H1 (cell line): ENCODE measurements at regions not wholly inside any gene's neighbourhood (a gene's known extent, or its start where the extent isn't known, plus 50 kb on each side); places are given as distances from the start of the nearest gene placed in this dataset.

ENCODE experiments used
- CTCF ChIA-PET: fragments of 300-600 bp; sonication (Branson Sonifier 250); formaldehyde crosslinking; loops from one replicate; lab custom pipeline; 2021; ENCODE audit not compliant: partially characterized antibody; lab: Charles Lee
- POLR2A ChIA-PET: fragments of 300-600 bp; sonication (Branson Sonifier 250); formaldehyde crosslinking; loops from one replicate; lab custom pipeline; 2021; ENCODE audit warnings: inconsistent platforms; ENCODE audit not compliant: partially characterized antibody; lab: Charles Lee
- DNase-seq, 2 experiments: peaks; one replicate each; pipeline versions ENCODE4 v3.0.0 to v3.0.0-alpha.2; 2010 to 2022; ENCODE audit warnings: low spot score in 2 of 2, low read depth in 1 of 2, mixed read lengths in 1 of 2
- FAIRE-seq: peaks from 2 replicates; lab custom pipeline; 2011; peaks lifted over from hg19 to GRCh38; lab: Jason Lieb, UNC
- H2AFZ ChIP-seq: 2 replicates; pipeline ENCODE4 v1.8.1; 2012; ENCODE audit warnings: low read length, inconsistent platforms
- H2AK5ac ChIP-seq: 2 replicates; pipeline ENCODE4 v1.6.1; 2013; ENCODE audit warnings: low read depth, low read length
- H2BK120ac ChIP-seq: replicated peaks from 2 replicates; pipeline ENCODE3; 2013; ENCODE audit warnings: low read depth, low read length, inconsistent platforms
- H2BK12ac ChIP-seq: 2 replicates; pipeline ENCODE4 v1.6.1; 2013; ENCODE audit warnings: low read depth, low read length
- H2BK15ac ChIP-seq: 2 replicates; pipeline ENCODE4 v1.6.1; 2013; ENCODE audit warnings: low read length
- H2BK20ac ChIP-seq: 2 replicates; pipeline ENCODE4 v1.6.1; 2013; ENCODE audit warnings: low read length
- H2BK5ac ChIP-seq: 2 replicates; pipeline ENCODE4 v1.6.1; 2013; ENCODE audit warnings: low read depth, low read length
- H3K14ac ChIP-seq: 2 replicates; pipeline ENCODE4 v1.6.1; 2013; ENCODE audit warnings: inconsistent platforms; ENCODE audit not compliant: insufficient read length
- H3K18ac ChIP-seq: 2 replicates; pipeline ENCODE4 v1.6.1; 2013; ENCODE audit warnings: low read length; ENCODE audit errors: extremely low read depth
- H3K23ac ChIP-seq: 2 replicates; pipeline ENCODE4 v1.6.1; 2013; ENCODE audit warnings: inconsistent platforms; ENCODE audit not compliant: insufficient read length
- H3K23me2 ChIP-seq: 2 replicates; pipeline ENCODE4 v1.6.1; 2013; ENCODE audit warnings: low read depth, low read length
- H3K27ac ChIP-seq: 2 replicates; pipeline ENCODE4 v1.6.1; 2011; ENCODE audit warnings: low read depth, low read length, inconsistent platforms
- H3K27me3 ChIP-seq, 4 experiments: replicated peaks in 1 of 4; 1 replicate in 1 of 4; 2 replicates in 3 of 4; pipeline versions ENCODE4 v1.6.1 to v1.8.1; 2011 to 2013; ENCODE audit warnings: low read length in 3 of 4, mild to moderate bottlenecking in 3 of 4, inconsistent platforms in 2 of 4, mixed read lengths in 2 of 4, moderate library complexity in 1 of 4; ENCODE audit not compliant: control insufficient read depth in 3 of 4, insufficient read depth in 3 of 4; ENCODE audit errors: extremely low read depth in 1 of 4
- H3K36me3 ChIP-seq, 4 experiments: 2 replicates each; pipeline versions ENCODE4 v1.6.1 to v1.8.1; 2011 to 2013; ENCODE audit warnings: mild to moderate bottlenecking in 4 of 4, low read length in 3 of 4, moderate library complexity in 2 of 4, control low read depth in 1 of 4, inconsistent platforms in 1 of 4; ENCODE audit not compliant: insufficient read depth in 4 of 4, control insufficient read depth in 2 of 4
- H3K4ac ChIP-seq: replicated peaks from 2 replicates; pipeline ENCODE3; 2013; ENCODE audit warnings: low read length, low read depth, mixed read lengths, inconsistent platforms; ENCODE audit not compliant: insufficient read length
- H3K4me1 ChIP-seq, 4 experiments: replicated peaks in 1 of 4; 1 replicate in 1 of 4; 2 replicates in 3 of 4; pipeline versions ENCODE4 v1.6.1 to v1.8.1; 2011 to 2013; ENCODE audit warnings: low read length in 3 of 4, inconsistent platforms in 2 of 4, mixed read lengths in 1 of 4; ENCODE audit not compliant: insufficient read depth in 4 of 4, control insufficient read depth in 3 of 4
- H3K4me2 ChIP-seq, 2 experiments: 2 replicates each; pipeline versions ENCODE4 v1.6.1 to v1.8.1; 2011 to 2013; ENCODE audit warnings: low read depth in 2 of 2, low read length in 2 of 2, control low read depth in 1 of 2, inconsistent platforms in 1 of 2, mild to moderate bottlenecking in 1 of 2; ENCODE audit not compliant: insufficient read depth in 1 of 2
- H3K4me3 ChIP-seq, 4 experiments: fragments of 200-600, 300-600 bp in 1 of 4; sonication (generic), shearing (Covaris generic), sonication (Bioruptor Twin) in 1 of 4; 2 replicates each; pipeline versions ENCODE4 v1.5.1 to v1.8.1; 2011 to 2016; ENCODE audit warnings: low read length in 4 of 4, low read depth in 3 of 4, control low read depth in 2 of 4, inconsistent platforms in 2 of 4, mild to moderate bottlenecking in 2 of 4, mixed read lengths in 1 of 4, moderate library complexity in 1 of 4; ENCODE audit not compliant: insufficient read depth in 2 of 4; ENCODE audit errors: extremely low read depth in 1 of 4
- H3K56ac ChIP-seq: replicated peaks from 2 replicates; pipeline ENCODE3; 2013; ENCODE audit warnings: low read depth, mild to moderate bottlenecking, mixed read lengths, low read length, inconsistent platforms; ENCODE audit not compliant: insufficient read length
- H3K79me1 ChIP-seq: 2 replicates; pipeline ENCODE4 v1.6.1; 2013; ENCODE audit warnings: low read depth, low read length, control low read depth
- H3K79me2 ChIP-seq, 2 experiments: 2 replicates each; pipeline versions ENCODE4 v1.6.1 to v1.8.1; 2012 to 2013; ENCODE audit warnings: low read length in 2 of 2, mild to moderate bottlenecking in 2 of 2, inconsistent platforms in 1 of 2; ENCODE audit not compliant: insufficient read depth in 2 of 2, control insufficient read depth in 1 of 2
- H3K9ac ChIP-seq, 4 experiments: replicated peaks in 1 of 4; 1 replicate in 1 of 4; 2 replicates in 3 of 4; pipeline versions ENCODE4 v1.6.1 to v1.8.1; 2011 to 2013; ENCODE audit warnings: low read depth in 3 of 4, low read length in 3 of 4, control low read depth in 2 of 4, mild to moderate bottlenecking in 2 of 4, moderate library complexity in 2 of 4, inconsistent platforms in 1 of 4; ENCODE audit errors: extremely low read depth in 1 of 4
- H3K9me3 ChIP-seq, 2 experiments: 2 replicates each; pipeline versions ENCODE4 v1.6.1 to v1.8.1; 2012 to 2013; ENCODE audit warnings: mild to moderate bottlenecking in 2 of 2, moderate library complexity in 2 of 2, control low read depth in 1 of 2, inconsistent platforms in 1 of 2, low read depth in 1 of 2, low read length in 1 of 2, mixed read lengths in 1 of 2; ENCODE audit not compliant: insufficient read depth in 2 of 2
- H4K20me1 ChIP-seq, 2 experiments: replicated peaks in 1 of 2; 2 replicates each; pipeline versions ENCODE3 to v1.8.1; 2011 to 2013; ENCODE audit warnings: inconsistent platforms in 2 of 2, low read length in 2 of 2, mild to moderate bottlenecking in 1 of 2; ENCODE audit not compliant: insufficient read depth in 2 of 2, control insufficient read depth in 1 of 2
- H4K5ac ChIP-seq: 2 replicates; pipeline ENCODE4 v1.6.1; 2013; ENCODE audit warnings: low read length, low read depth, mixed read lengths, inconsistent platforms; ENCODE audit not compliant: insufficient read length
- H4K8ac ChIP-seq: 2 replicates; pipeline ENCODE4 v1.8.0; 2013; ENCODE audit warnings: mild to moderate bottlenecking, moderate library complexity, low read length, inconsistent platforms; ENCODE audit not compliant: insufficient read depth; ENCODE audit errors: extremely low read depth
- H4K91ac ChIP-seq: replicated peaks from 2 replicates; pipeline ENCODE3; 2013; ENCODE audit warnings: low read length, mixed read lengths, inconsistent platforms; ENCODE audit not compliant: insufficient read length
- FOSL1 ChIP-seq: IDR thresholded peaks from 2 replicates; pipeline ENCODE4 v1.6.1; 2011; ENCODE audit warnings: mild to moderate bottlenecking, low read depth, low read length, moderate library complexity; ENCODE audit not compliant: insufficient read depth
- YY1 ChIP-seq: IDR thresholded peaks from 2 replicates; pipeline ENCODE4 v1.6.1; 2011; ENCODE audit warnings: low read depth, mild to moderate bottlenecking, low read length
- WGBS, 2 experiments: shearing (Covaris generic) in 1 of 2; methylation state at CpG; one replicate each; pipeline versions ENCODE4 v1.1.6 to v1.1.7; 2013 to 2015; ENCODE audit warnings: low lambda C conversion rate in 2 of 2, mixed read lengths in 2 of 2, inconsistent platforms in 1 of 2, low coverage in 1 of 2, missing lambda C conversion rate in 1 of 2; ENCODE audit not compliant: insufficient replicate concordance in 2 of 2, insufficient coverage in 1 of 2, insufficient read length in 1 of 2; ENCODE audit errors: extremely low coverage in 1 of 2, missing lambda C conversion rate in 1 of 2; 5-methylcytosine and 5-hydroxymethylcytosine counted together

GRCh38 chr15:98344591-98344990 lies 303.7 kb upstream of the IGF1R start:
- no peaks in the 10 kb centered on the region for H3K4me1 ChIP-seq
- no peaks in the 10 kb centered on the region for H3K79me1 ChIP-seq
- no peak overlapping the region for H3K27ac ChIP-seq
- no peak overlapping the region for H2AK5ac ChIP-seq
- H4K91ac ChIP-seq, result no peak overlapping the region
- H2BK12ac ChIP-seq, result no peak overlapping the region
- H2AFZ ChIP-seq, result no peak overlapping the region
- no peak overlapping the region for H3K9ac ChIP-seq
- H3K4me2 ChIP-seq, result no peak overlapping the region
- FAIRE-seq, result no peak
- ChIA-PET CTCF (interaction anchor here (0.7 to 1.0 kb wide), 2 partner anchors 13 to 38 kb away, joined by 3 read pairs; no protein-coding TSS in a partner anchor), POLR2A (no interaction called here)
- H3K23ac ChIP-seq, result no peak overlapping the region
- peaks cover 4% of the 10 kb centered on the region; the same call in 1 of the 2 replicates for H3K23me2 ChIP-seq
- H4K5ac ChIP-seq, result no peak overlapping the region
- H3K36me3 ChIP-seq, result no peaks in the 10 kb centered on the region
- no peak overlapping the region for H2BK15ac ChIP-seq
- no peak overlapping the region for H2BK120ac ChIP-seq
- no peak overlapping the region for H3K14ac ChIP-seq
- H3K4me3 ChIP-seq, result no peak overlapping the region
- no peaks in the 10 kb centered on the region for H3K79me2 ChIP-seq
- no peak overlapping the region for H3K18ac ChIP-seq
- H3K4ac ChIP-seq, result no peak overlapping the region
- DNase-seq, result no peak
- H3K9me3 ChIP-seq, result no peaks in the 10 kb centered on the region
- no peak overlapping the region for H2BK5ac ChIP-seq
- no peak overlapping the region for H2BK20ac ChIP-seq
- 93 to 100% methylated on average over 1 to 2 of the region's 2 CpGs for WGBS, 2 experiments
- no peaks in the 10 kb centered on the region for H3K27me3 ChIP-seq
- peak overlapping the region; percentile 9 for H3K56ac ChIP-seq
- no peak overlapping the region for H4K8ac ChIP-seq
- H4K20me1 ChIP-seq, result no peaks in the 10 kb centered on the region
- no peak for TF ChIP-seq FOSL1
- no peak for TF ChIP-seq YY1
